ENCODE measurements at regions not wholly inside any gene's neighbourhood (a gene's known extent, or its start where the extent isn't known, plus 50 kb on each side); places are given as distances from the start of the nearest gene placed in this dataset.
"Not testable (repeated sequence)": the region's sequence is repeated elsewhere in the genome, so short reads cannot be mapped to it uniquely, and the experiment has no call there.

DNA sequence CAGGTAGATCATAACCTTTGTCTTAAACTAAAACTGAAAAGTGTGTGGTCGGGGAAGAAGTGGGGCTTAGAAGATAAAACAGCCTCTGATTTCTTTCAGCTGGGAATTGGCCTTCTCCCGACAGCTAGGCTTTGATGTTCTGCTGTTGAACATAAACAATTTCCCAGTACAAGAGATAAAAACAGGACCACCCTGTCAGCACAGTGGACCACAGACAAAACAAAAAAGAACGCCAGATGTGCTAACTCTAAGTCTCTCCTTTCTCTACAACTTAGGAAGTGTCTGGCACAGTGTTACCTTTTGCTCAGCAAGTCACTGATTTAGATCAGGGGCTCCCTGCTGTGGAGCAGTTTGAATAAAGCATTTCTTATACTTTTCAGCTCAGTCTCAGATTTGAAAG is 87.5 kb upstream of the UXT start:
- Histone ChIP-seq H3K4me2 (ENCODE audit: insufficient read depth, low read length) (no peak overlapping the region), H2AFZ (ENCODE audit: low read depth, low read length) (no peak overlapping the region), H3K4me3 (ENCODE audit: low read depth in 1 of 2, low read length in 2 of 2) (no peak overlapping the region), H3K27me3 (ENCODE audit: insufficient read depth, low read length, poor library complexity) (no peaks in the 10 kb centered on the region), H3K4me1 (ENCODE audit: insufficient read depth, low read length) (no peaks in the 10 kb centered on the region), H3K27ac (ENCODE audit: low read length) (no peak overlapping the region), H3K9ac (ENCODE audit: low read depth, low read length) (no peak overlapping the region), H3K36me3 (ENCODE audit: insufficient read depth, low read length) (no peaks in the 10 kb centered on the region), H3K79me2 (ENCODE audit: insufficient read depth, low read length) (no peaks in the 10 kb centered on the region), H4K20me1 (ENCODE audit: insufficient read depth, low read length) (no peaks in the 10 kb centered on the region), H3K9me3 (ENCODE audit: insufficient read depth, low read length, severe bottlenecking) (no peaks in the 10 kb centered on the region)
- ATAC-seq (ENCODE audit: insufficient read depth, low read depth) (no peak), DNase-seq (no peak)
- TF ChIP-seq EZH2 (IDR thresholded peaks at IDR 0.05; ENCODE audit: borderline replicate concordance, low read depth, low read length, severe bottlenecking) = no peak
- TF ChIP-seq, protein P1, sequence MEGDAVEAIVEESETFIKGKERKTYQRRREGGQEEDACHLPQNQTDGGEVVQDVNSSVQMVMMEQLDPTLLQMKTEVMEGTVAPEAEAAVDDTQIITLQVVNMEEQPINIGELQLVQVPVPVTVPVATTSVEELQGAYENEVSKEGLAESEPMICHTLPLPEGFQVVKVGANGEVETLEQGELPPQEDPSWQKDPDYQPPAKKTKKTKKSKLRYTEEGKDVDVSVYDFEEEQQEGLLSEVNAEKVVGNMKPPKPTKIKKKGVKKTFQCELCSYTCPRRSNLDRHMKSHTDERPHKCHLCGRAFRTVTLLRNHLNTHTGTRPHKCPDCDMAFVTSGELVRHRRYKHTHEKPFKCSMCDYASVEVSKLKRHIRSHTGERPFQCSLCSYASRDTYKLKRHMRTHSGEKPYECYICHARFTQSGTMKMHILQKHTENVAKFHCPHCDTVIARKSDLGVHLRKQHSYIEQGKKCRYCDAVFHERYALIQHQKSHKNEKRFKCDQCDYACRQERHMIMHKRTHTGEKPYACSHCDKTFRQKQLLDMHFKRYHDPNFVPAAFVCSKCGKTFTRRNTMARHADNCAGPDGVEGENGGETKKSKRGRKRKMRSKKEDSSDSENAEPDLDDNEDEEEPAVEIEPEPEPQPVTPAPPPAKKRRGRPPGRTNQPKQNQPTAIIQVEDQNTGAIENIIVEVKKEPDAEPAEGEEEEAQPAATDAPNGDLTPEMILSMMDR (IDR thresholded peaks at IDR 0.05; ENCODE audit: borderline replicate concordance, extremely low read depth, low read length, poor library complexity, severe bottlenecking) = no peak

DNA sequence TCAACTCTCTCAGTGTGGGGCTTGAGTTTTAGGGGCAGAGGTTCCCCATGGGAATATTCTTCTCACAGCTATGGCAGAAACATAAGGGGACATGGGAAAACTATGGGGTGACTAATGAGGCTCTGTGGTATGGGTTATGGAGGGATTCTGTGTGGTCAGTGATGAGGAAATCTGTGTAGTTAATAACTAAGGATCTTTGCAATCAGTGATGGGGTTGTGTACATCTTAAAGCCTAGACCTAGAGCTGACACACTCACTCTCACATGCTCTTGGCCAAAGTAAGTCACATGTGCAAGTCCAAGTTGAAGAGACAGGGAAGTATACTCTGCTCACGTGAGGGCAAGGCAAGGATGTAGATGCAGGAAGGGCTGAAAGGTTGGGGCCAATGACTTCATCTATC is 86.4 kb upstream of the UXT start:
- H3K9me3 ChIP-seq (ENCODE audit: insufficient read depth, low read length, severe bottlenecking) = no peaks in the 10 kb centered on the region
- ATAC-seq (ENCODE audit: insufficient read depth, low read depth) (no peak), DNase-seq (no peak)
- no peak overlapping the region for H3K9ac ChIP-seq (ENCODE audit: low read depth, low read length)
- no peak overlapping the region for H3K4me3 ChIP-seq (ENCODE audit: low read depth in 1 of 2, low read length in 2 of 2)
- H3K27ac ChIP-seq (ENCODE audit: low read length) = no peak overlapping the region
- no peaks in the 10 kb centered on the region for H3K36me3 ChIP-seq (ENCODE audit: insufficient read depth, low read length)
- TF ChIP-seq, protein P1 (IDR thresholded peaks at IDR 0.05; ENCODE audit: borderline replicate concordance, extremely low read depth, low read length, poor library complexity, severe bottlenecking) = no peak
- H3K4me2 ChIP-seq (ENCODE audit: insufficient read depth, low read length) = no peak overlapping the region
- H3K4me1 ChIP-seq (ENCODE audit: insufficient read depth, low read length) = no peaks in the 10 kb centered on the region
- no peaks in the 10 kb centered on the region for H3K79me2 ChIP-seq (ENCODE audit: insufficient read depth, low read length)
- H3K27me3 ChIP-seq (ENCODE audit: insufficient read depth, low read length, poor library complexity) = no peaks in the 10 kb centered on the region
- no peaks in the 10 kb centered on the region for H4K20me1 ChIP-seq (ENCODE audit: insufficient read depth, low read length)
- no peak overlapping the region for H2AFZ ChIP-seq (ENCODE audit: low read depth, low read length)

DNA sequence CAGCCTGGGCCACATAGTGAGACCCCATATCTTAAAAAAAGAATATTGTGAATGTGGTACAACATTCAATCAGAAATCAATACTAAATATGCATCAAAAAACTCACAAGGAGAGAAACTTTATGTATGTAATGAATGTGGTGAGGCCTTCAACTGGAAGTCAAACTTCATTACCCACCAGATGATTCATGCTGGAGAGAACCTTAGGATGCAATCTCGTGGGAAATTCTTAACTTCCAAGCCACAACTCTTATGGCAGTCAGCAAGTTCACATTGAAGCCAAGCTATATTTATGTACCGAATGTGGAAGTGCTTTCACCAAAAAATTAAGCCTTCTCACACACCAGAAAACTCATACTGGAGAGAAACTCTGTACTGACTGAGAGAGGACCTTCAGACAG is 84.5 kb upstream of the UXT start:
- Histone ChIP-seq H3K4me3 (ENCODE audit: low read depth in 1 of 2, low read length in 2 of 2) (no peak overlapping the region), H3K9me3 (ENCODE audit: insufficient read depth, low read length, severe bottlenecking) (no peaks in the 10 kb centered on the region), H3K27ac (ENCODE audit: low read length) (no peak overlapping the region), H3K79me2 (ENCODE audit: insufficient read depth, low read length) (no peaks in the 10 kb centered on the region), H3K27me3 (ENCODE audit: insufficient read depth, low read length, poor library complexity) (no peaks in the 10 kb centered on the region), H3K36me3 (ENCODE audit: insufficient read depth, low read length) (no peaks in the 10 kb centered on the region), H3K4me2 (ENCODE audit: insufficient read depth, low read length) (no peak overlapping the region), H3K4me1 (ENCODE audit: insufficient read depth, low read length) (no peaks in the 10 kb centered on the region), H4K20me1 (ENCODE audit: insufficient read depth, low read length) (no peaks in the 10 kb centered on the region), H3K9ac (ENCODE audit: low read depth, low read length) (no peak overlapping the region), H2AFZ (ENCODE audit: low read depth, low read length) (no peak overlapping the region)
- DNase-seq (no peak), ATAC-seq (ENCODE audit: insufficient read depth, low read depth) (no peak)
- TF ChIP-seq, protein P1 (IDR thresholded peaks at IDR 0.05; ENCODE audit: borderline replicate concordance, extremely low read depth, low read length, poor library complexity, severe bottlenecking) = no peak
- TF ChIP-seq EZH2 (IDR thresholded peaks at IDR 0.05; ENCODE audit: borderline replicate concordance, low read depth, low read length, severe bottlenecking) = no peak

DNA sequence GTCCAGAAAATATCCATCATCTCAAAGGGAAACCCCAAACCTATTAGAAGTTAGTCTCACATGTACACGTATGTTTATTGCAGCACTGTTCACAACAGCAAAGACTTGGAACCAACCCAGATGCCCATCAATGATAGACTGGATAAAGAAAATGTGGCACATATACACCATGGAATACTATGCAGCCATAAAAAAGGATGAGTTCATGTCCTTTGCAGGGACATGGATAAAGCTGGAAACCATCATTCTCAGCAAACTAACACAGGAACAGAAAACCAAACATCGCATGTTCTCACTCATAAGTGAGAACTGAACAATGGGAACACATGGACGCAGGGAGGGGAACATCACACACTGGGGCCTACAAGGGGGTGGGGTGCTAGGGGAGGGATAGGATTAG is 79.9 kb upstream of the UXT start:
- not testable (repeated sequence) for H3K36me3 ChIP-seq (ENCODE audit: insufficient read depth, low read length); H3K27me3 ChIP-seq (ENCODE audit: insufficient read depth, low read length, poor library complexity); H4K20me1 ChIP-seq (ENCODE audit: insufficient read depth, low read length); DNase-seq; H3K4me3 ChIP-seq (ENCODE audit: low read depth in 1 of 2, low read length in 2 of 2); H3K79me2 ChIP-seq (ENCODE audit: insufficient read depth, low read length); H3K9ac ChIP-seq (ENCODE audit: low read depth, low read length); H3K27ac ChIP-seq (ENCODE audit: low read length); H2AFZ ChIP-seq (ENCODE audit: low read depth, low read length); H3K9me3 ChIP-seq (ENCODE audit: insufficient read depth, low read length, severe bottlenecking); H3K4me1 ChIP-seq (ENCODE audit: insufficient read depth, low read length); ATAC-seq (ENCODE audit: insufficient read depth, low read depth); H3K4me2 ChIP-seq (ENCODE audit: insufficient read depth, low read length)

Measured in DND-41 (cell line).